Gastroesophageal sphincter (tissue), 3 donors: ENCODE measurements at regions not wholly inside any gene's neighbourhood (a gene's known extent, or its start where the extent isn't known, plus 50 kb on each side); places are given as distances from the start of the nearest gene placed in this dataset.

Experiments used
- POLR2AphosphoS5 ChIP-seq: sonication (generic); formaldehyde crosslinking; IDR thresholded peaks from one replicate; pipeline ENCODE4 v1.6.1; 2017; ENCODE audit warnings: antibody characterized with exemption
- TF ChIP-seq, protein P1 (sequence below), 4 experiments: fragments of 200-600 bp in 2 of 4; fragments of 450-650 bp in 2 of 4; sonication (generic) in 1 of 4; IDR thresholded peaks; one replicate each; pipeline ENCODE4 v1.5.1; 2017 to 2019; ENCODE audit warnings: antibody characterized with exemption in 4 of 4, mild to moderate bottlenecking in 2 of 4, moderate library complexity in 2 of 4

DNA sequence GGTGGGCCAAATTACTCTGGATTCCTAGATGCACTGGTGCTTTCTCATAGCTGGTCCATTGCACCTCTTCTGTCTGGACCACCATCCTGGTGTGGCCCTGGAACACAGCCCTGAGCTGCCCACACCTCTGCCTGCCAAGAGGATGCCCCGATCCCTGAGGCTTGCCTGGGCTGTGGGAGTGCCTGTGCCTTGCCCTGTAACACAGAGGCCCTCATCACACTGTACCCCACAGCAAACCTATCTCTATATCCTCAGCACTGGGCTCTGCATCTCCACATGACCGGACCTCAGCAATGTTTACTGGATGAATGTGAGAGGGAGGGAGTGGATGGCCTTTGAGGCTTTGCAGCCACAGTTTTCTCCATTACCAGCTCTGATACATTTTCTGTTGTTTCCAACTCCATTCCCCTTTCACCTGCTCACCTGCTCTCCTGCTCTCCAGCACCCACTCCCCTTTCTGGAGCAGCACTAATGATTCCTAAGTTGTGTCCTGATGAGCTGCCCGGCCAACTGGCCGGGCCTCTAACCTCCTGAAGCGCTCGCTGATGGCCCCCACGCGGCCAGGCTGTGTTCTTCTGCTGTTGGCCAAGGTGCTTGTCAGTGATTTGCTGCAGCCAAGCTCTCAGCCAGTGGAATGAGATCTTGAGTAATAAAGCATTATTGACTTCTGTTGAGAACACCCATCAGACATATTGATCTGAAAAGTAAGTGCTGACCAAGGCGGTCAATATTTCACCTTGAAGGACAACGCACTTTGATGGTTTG is 232.6 kb downstream of the TEX29 start:
- TF ChIP-seq, protein P1, sequence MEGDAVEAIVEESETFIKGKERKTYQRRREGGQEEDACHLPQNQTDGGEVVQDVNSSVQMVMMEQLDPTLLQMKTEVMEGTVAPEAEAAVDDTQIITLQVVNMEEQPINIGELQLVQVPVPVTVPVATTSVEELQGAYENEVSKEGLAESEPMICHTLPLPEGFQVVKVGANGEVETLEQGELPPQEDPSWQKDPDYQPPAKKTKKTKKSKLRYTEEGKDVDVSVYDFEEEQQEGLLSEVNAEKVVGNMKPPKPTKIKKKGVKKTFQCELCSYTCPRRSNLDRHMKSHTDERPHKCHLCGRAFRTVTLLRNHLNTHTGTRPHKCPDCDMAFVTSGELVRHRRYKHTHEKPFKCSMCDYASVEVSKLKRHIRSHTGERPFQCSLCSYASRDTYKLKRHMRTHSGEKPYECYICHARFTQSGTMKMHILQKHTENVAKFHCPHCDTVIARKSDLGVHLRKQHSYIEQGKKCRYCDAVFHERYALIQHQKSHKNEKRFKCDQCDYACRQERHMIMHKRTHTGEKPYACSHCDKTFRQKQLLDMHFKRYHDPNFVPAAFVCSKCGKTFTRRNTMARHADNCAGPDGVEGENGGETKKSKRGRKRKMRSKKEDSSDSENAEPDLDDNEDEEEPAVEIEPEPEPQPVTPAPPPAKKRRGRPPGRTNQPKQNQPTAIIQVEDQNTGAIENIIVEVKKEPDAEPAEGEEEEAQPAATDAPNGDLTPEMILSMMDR (IDR thresholded peaks at IDR 0.05) = no peak
- no peak for TF ChIP-seq POLR2AphosphoS5
